Chondrocyte (in vitro differentiated cells): ENCODE measurements at regions not wholly inside any gene's neighbourhood (a gene's known extent, or its start where the extent isn't known, plus 50 kb on each side); places are given as distances from the start of the nearest gene placed in this dataset.

Experiments
- DNase-seq: peaks from one replicate; pipeline ENCODE4 v3.0.0; 2021; ENCODE audit warnings: mixed read lengths, low spot score
- H3K27ac Mint-ChIP-seq: one replicate; pipeline ENCODE4 v1.8.0; 2021; ENCODE audit warnings: mild to moderate bottlenecking, moderate library complexity, mixed read lengths; ENCODE audit not compliant: unreplicated experiment
- H3K27me3 Mint-ChIP-seq: 2 replicates; pipeline ENCODE4 v1.8.0; 2021; ENCODE audit warnings: low read depth, mixed read lengths
- H3K36me3 Mint-ChIP-seq: 2 replicates; pipeline ENCODE4 v1.8.0; 2021; ENCODE audit warnings: low read depth, mixed read lengths
- H3K4me1 Mint-ChIP-seq: 2 replicates; pipeline ENCODE4 v1.8.0; 2021; ENCODE audit warnings: low read depth, mild to moderate bottlenecking, mixed read lengths
- H3K4me3 Mint-ChIP-seq: one replicate; pipeline ENCODE4 v1.8.0; 2021; ENCODE audit warnings: mild to moderate bottlenecking, moderate library complexity, mixed read lengths; ENCODE audit not compliant: unreplicated experiment
- H3K9me3 Mint-ChIP-seq: 2 replicates; pipeline ENCODE4 v1.8.0; 2021; ENCODE audit warnings: low read depth, mixed read lengths
- TF ChIP-seq, protein P1 (sequence below): fragments of 200-600 bp; sonication (generic); IDR thresholded peaks from 2 replicates; pipeline ENCODE4 v1.5.0; 2021; ENCODE audit warnings: antibody characterized with exemption, mild to moderate bottlenecking, moderate library complexity

DNA sequence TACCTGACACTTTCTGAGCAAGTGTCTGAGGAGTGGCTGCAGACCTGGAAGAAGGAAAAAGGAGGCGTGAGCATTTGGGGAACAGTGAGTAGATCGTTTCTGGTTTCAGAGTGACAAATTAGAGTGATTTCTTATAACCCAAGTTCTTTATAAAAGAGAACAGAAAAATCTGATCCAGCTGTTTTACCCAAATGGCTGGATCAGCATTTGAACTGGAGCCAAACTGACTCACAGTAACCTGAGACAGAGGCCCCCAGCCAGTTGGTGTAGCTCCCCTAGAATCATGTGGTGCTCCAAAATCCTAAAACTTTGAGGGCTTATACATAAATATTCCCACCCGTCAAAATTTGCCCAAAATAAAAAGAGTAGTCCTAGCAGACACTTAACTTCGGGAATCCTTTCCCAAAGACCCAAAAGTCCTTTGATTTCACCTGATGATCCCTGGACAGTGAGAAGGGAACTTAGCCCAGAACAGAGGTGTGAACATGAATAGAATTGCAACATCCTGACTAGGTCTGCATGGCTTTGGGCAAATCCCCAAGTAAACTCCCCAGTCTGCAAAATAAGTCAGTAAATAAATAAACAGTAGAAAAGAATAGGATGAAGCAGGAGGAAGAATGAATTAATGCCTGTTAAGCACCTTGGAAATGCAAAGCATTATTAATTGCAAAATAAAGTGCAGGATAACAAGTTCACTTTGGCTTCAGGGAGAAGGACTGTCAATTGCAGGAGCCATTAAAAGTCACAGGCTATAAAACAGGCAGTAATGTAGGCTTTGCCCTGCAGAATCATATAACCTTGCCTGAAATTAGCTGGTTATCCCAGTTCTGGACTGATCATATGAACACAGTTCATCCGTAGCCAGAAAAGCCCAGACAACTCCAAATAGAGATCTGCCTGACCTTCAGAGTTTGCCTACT lies 262.0 kb upstream of the JARID2 start:
- Mint-ChIP-seq H3K27ac (no peak overlapping the region), H3K27me3 (peaks cover 16% of the 10 kb centered on the region), H3K4me3 (no peak overlapping the region), H3K9me3 (no peaks in the 10 kb centered on the region), H3K36me3 (no peaks in the 10 kb centered on the region), H3K4me1 (no peaks in the 10 kb centered on the region)
- DNase-seq: no peak
- TF ChIP-seq, protein P1, sequence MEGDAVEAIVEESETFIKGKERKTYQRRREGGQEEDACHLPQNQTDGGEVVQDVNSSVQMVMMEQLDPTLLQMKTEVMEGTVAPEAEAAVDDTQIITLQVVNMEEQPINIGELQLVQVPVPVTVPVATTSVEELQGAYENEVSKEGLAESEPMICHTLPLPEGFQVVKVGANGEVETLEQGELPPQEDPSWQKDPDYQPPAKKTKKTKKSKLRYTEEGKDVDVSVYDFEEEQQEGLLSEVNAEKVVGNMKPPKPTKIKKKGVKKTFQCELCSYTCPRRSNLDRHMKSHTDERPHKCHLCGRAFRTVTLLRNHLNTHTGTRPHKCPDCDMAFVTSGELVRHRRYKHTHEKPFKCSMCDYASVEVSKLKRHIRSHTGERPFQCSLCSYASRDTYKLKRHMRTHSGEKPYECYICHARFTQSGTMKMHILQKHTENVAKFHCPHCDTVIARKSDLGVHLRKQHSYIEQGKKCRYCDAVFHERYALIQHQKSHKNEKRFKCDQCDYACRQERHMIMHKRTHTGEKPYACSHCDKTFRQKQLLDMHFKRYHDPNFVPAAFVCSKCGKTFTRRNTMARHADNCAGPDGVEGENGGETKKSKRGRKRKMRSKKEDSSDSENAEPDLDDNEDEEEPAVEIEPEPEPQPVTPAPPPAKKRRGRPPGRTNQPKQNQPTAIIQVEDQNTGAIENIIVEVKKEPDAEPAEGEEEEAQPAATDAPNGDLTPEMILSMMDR: no peak

DNA sequence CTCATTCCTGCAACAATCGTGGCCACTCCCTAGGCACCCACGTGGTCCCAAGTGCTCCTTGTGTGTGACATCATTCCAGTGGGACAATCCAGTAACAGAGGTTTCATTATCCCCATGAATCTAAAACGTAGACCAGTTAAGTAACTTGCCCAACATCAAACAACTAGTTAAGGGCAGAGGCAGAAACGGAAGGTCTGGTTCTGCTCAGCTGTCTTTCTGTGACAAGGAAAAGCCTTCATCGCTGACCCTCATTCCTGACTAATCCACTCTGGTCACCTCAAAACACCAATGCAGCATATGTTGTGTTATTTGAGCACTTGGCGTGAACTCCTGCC lies 261.4 kb upstream of the JARID2 start:
- Mint-ChIP-seq H3K27me3 (peaks cover 16% of the 10 kb centered on the region), H3K4me1 (no peaks in the 10 kb centered on the region), H3K36me3 (no peaks in the 10 kb centered on the region), H3K27ac (no peak overlapping the region), H3K9me3 (no peaks in the 10 kb centered on the region), H3K4me3 (no peak overlapping the region)
- no peak for DNase-seq
- TF ChIP-seq, protein P1: no peak

DNA sequence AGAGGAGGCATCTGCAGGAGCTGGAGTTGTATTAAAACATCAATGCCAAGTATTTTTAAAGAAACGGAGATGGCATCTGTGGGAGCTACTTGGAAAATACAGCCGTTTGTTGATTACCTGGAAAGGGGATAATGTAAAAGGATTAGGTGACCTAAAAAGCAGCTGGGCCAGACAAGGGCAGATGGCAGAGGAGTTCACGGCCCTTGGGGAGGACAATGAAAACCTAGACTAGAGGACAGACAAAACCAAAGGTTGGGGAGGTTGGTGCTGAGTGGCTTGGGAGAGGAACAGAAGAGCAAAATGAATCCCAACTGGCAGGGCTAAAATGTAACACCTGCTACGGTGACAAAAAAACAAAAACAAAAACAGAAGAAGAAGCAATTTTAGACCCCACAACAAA lies 260.5 kb upstream of the JARID2 start:
- Mint-ChIP-seq H3K27me3 (peaks cover 16% of the 10 kb centered on the region), H3K27ac (no peak overlapping the region), H3K9me3 (no peaks in the 10 kb centered on the region), H3K36me3 (no peaks in the 10 kb centered on the region), H3K4me3 (no peak overlapping the region), H3K4me1 (no peaks in the 10 kb centered on the region)
- no peak for DNase-seq
- TF ChIP-seq, protein P1: no peak

DNA sequence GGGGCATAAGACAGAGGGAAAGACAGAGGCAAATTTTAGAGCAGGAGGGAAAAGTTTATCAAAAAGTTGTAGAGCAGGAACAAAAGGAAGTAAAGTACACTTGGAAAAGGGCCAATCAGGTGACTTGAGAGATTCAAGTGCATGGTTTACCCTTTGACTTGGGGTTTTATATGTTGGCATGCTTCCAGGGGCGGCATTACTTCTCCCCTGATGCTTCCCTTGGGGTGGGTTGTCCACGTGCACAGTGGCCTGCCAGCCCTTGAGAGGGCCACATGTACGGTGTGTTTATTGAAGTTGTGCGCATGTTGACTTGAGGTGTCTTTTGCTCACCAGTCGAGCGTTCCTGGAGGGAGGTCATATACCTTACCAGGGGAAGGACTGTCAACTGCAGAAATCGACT lies 259.5 kb upstream of the JARID2 start:
- no peak for DNase-seq
- no peaks in the 10 kb centered on the region for H3K36me3 Mint-ChIP-seq
- H3K9me3 Mint-ChIP-seq: no peaks in the 10 kb centered on the region
- no peak overlapping the region for H3K4me3 Mint-ChIP-seq
- H3K27me3 Mint-ChIP-seq: peaks cover 11% of the 10 kb centered on the region
- TF ChIP-seq, protein P1: no peak
- H3K4me1 Mint-ChIP-seq: no peaks in the 10 kb centered on the region
- H3K27ac Mint-ChIP-seq: no peak overlapping the region

DNA sequence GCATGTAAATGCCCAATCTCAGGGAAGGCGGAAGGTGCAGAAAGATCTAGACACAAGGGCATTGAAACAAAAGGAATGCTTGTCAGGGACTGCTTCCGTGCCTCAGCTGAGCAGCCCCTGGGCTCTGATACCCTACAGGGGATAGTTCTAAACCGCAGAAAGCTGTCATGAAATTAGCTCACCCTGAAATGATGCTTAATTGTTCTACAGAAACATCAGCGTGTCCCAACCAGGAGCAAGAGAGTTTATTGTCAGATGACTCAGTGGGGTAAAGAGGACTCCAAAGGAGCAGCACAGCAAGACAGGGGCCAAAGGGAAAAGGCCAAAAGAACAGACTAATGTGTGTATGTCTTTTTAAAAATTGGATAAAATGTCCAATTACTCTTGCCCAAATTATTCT lies 258.4 kb upstream of the JARID2 start:
- no peak for DNase-seq
- no peaks in the 10 kb centered on the region for H3K9me3 Mint-ChIP-seq
- H3K27ac Mint-ChIP-seq: no peak overlapping the region
- no peaks in the 10 kb centered on the region for H3K4me1 Mint-ChIP-seq
- TF ChIP-seq, protein P1: no peak
- no peak overlapping the region for H3K4me3 Mint-ChIP-seq
- H3K36me3 Mint-ChIP-seq: no peaks in the 10 kb centered on the region
- H3K27me3 Mint-ChIP-seq: peaks cover 8% of the 10 kb centered on the region
